WI38 (cell line): ENCODE measurements at regions not wholly inside any gene's neighbourhood (a gene's known extent, or its start where the extent isn't known, plus 50 kb on each side); places are given as distances from the start of the nearest gene placed in this dataset.
"Not testable (repeated sequence)": the region's sequence is repeated elsewhere in the genome, so short reads cannot be mapped to it uniquely, and the experiment has no call there.

Experiments
- H3K4me3 ChIP-seq: 2 replicates; pipeline ENCODE4 v1.5.1; 2011; ENCODE audit warnings: low read depth, mild to moderate bottlenecking, control low read depth, low read length
- TF ChIP-seq, protein P1 (sequence below): IDR thresholded peaks from 2 replicates; pipeline ENCODE4 v1.5.1; 2012; ENCODE audit warnings: low read depth, mild to moderate bottlenecking, control low read depth, low read length

- TF ChIP-seq, protein P1, sequence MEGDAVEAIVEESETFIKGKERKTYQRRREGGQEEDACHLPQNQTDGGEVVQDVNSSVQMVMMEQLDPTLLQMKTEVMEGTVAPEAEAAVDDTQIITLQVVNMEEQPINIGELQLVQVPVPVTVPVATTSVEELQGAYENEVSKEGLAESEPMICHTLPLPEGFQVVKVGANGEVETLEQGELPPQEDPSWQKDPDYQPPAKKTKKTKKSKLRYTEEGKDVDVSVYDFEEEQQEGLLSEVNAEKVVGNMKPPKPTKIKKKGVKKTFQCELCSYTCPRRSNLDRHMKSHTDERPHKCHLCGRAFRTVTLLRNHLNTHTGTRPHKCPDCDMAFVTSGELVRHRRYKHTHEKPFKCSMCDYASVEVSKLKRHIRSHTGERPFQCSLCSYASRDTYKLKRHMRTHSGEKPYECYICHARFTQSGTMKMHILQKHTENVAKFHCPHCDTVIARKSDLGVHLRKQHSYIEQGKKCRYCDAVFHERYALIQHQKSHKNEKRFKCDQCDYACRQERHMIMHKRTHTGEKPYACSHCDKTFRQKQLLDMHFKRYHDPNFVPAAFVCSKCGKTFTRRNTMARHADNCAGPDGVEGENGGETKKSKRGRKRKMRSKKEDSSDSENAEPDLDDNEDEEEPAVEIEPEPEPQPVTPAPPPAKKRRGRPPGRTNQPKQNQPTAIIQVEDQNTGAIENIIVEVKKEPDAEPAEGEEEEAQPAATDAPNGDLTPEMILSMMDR: no peak
- H3K4me3 ChIP-seq: no peak overlapping the region
Observed at GRCh38 chr6:49325891-49326290, 137.2 kb downstream of the MMUT start.

GRCh38 chr6:49322861-49323260, 140.2 kb downstream of the MMUT start:
- H3K4me3 ChIP-seq: no peak overlapping the region

DNA sequence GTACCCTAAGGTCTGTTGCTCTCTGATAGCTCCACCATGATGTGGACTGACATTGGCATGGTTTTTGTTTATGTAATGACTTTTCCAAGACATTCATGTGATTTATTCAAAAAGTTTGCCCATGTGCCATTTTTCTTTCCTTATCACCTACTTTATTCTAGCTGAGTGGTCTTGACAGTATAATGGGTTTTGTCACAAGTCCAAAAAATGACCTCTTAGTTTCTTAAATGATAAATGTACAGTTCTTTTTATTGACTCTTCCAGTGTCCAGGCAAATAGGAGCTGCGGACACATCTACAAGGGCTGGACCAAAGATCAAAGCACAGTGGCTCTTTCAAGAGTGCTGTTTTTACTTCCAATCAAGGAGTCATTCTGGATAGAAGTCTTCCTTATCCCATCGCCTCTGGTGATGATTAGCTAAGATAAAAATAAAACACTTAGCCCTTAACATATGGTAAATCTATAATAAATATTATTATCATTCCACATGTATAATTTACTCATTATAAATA, 141.4 kb downstream of the MMUT start:
- no peak overlapping the region for H3K4me3 ChIP-seq
- TF ChIP-seq, protein P1: no peak

More at GRCh38 chr6:49322861-49323260, 140.2 kb downstream of the MMUT start:
- TF ChIP-seq, protein P1: no peak

GRCh38 chr6:49305010-49305409, 158.0 kb downstream of the MMUT start:
- no peak overlapping the region for H3K4me3 ChIP-seq
- TF ChIP-seq, protein P1: no peak

GRCh38 chr6:49304393-49304792, 158.7 kb downstream of the MMUT start:
- H3K4me3 ChIP-seq: not testable (repeated sequence)

DNA sequence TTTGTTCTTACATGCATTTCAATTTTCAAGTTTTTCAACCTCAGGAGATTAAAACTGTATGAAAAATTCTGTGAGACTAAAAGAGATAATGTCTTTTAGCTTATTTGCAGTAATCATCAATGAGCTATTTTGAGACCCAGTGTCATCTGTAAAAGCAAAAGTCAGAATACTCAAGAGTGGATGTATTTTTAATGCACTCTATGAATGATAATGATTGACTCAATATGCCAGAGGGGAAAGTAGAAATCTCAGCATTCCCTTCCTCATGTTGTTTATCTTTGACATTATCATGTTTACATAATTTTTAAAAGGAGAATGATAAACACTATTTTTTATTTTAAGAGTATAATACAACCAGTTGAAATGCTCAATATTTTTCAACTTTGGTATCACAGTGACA, 162.1 kb downstream of the MMUT start:
- H3K4me3 ChIP-seq: no peak overlapping the region
- TF ChIP-seq, protein P1: no peak

- TF ChIP-seq, protein P1: no peak
Observed at GRCh38 chr6:49300443-49300842, 162.6 kb downstream of the MMUT start.

GRCh38 chr6:49299279-49299678, 163.8 kb downstream of the MMUT start:
- TF ChIP-seq, protein P1: no peak
- no peak overlapping the region for H3K4me3 ChIP-seq

More at GRCh38 chr6:49300443-49300842, 162.6 kb downstream of the MMUT start:
- H3K4me3 ChIP-seq: no peak overlapping the region
